ENCODE measurements at regions not wholly inside any gene's neighbourhood (a gene's known extent, or its start where the extent isn't known, plus 50 kb on each side); places are given as distances from the start of the nearest gene placed in this dataset.

GRCh38 chr20:22781869-22782268 lies 197.5 kb upstream of the FOXA2 start:
- no peak for TF ChIP-seq POLR2AphosphoS5 (IDR thresholded peaks at IDR 0.05)
- TF ChIP-seq, protein P1, sequence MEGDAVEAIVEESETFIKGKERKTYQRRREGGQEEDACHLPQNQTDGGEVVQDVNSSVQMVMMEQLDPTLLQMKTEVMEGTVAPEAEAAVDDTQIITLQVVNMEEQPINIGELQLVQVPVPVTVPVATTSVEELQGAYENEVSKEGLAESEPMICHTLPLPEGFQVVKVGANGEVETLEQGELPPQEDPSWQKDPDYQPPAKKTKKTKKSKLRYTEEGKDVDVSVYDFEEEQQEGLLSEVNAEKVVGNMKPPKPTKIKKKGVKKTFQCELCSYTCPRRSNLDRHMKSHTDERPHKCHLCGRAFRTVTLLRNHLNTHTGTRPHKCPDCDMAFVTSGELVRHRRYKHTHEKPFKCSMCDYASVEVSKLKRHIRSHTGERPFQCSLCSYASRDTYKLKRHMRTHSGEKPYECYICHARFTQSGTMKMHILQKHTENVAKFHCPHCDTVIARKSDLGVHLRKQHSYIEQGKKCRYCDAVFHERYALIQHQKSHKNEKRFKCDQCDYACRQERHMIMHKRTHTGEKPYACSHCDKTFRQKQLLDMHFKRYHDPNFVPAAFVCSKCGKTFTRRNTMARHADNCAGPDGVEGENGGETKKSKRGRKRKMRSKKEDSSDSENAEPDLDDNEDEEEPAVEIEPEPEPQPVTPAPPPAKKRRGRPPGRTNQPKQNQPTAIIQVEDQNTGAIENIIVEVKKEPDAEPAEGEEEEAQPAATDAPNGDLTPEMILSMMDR (IDR thresholded peaks at IDR 0.05): no peak

Measured in sigmoid colon (tissue), 4 donors.